HG03280 (cell line): ENCODE measurements at regions not wholly inside any gene's neighbourhood (a gene's known extent, or its start where the extent isn't known, plus 50 kb on each side); places are given as distances from the start of the nearest gene placed in this dataset.

Experiments used
- ATAC-seq: cut with Tn5 transposase; IDR thresholded peaks from one replicate; pipeline ENCODE4 v1.9.1; 2021; ENCODE audit warnings: mild to moderate bottlenecking, moderate library complexity; ENCODE audit not compliant: unreplicated experiment

DNA sequence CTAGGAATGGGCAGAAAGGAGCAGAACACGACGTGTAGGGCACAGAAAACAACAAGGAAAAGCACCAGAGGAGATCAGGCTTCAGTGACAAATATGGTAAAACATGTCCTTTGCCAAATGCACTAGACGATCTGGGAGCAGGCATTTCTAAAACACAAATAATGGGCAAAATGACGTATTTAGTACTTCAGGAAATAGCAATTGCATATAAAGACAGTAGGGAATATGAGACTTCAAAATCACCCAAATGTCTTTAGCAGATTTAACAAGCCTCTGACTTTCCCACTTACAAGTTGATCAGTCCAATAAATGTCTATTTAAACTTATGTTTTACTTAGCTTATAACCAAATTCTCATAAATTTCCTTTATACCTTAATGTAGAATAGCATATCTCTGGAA, 969.6 kb upstream of the C9orf72 start:
- no peak for ATAC-seq

DNA sequence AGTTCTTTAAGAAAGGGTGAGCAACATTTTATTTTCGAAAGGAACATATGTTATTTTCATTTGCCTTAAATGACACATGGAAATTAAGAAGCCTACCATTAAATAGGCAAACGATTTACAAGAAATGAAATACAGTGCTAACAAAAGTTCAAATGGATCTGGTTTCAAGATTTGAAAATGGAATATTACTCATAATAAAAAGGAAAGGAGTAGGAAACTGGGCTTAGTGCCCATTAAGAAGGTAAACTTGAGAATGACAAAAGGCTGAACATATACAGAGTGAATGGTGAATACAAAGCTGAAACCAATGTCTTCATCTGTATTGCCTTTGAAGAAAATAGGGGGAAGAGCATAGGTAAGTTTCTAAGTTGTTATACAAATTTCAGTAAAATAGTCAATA, 974.2 kb upstream of the C9orf72 start:
- ATAC-seq, result no peak

- ATAC-seq, result no peak
Measured at GRCh38 chr9:28563291-28563934, 990.1 kb upstream of the C9orf72 start.

GRCh38 chr9:28583832-28584231, 1010.6 kb upstream of the C9orf72 start:
- no peak for ATAC-seq

GRCh38 chr9:28584542-28584941, 1011.3 kb upstream of the C9orf72 start:
- ATAC-seq, result no peak

- ATAC-seq, result no peak
Measured at GRCh38 chr9:28587052-28587451, 1013.8 kb upstream of the C9orf72 start.

DNA sequence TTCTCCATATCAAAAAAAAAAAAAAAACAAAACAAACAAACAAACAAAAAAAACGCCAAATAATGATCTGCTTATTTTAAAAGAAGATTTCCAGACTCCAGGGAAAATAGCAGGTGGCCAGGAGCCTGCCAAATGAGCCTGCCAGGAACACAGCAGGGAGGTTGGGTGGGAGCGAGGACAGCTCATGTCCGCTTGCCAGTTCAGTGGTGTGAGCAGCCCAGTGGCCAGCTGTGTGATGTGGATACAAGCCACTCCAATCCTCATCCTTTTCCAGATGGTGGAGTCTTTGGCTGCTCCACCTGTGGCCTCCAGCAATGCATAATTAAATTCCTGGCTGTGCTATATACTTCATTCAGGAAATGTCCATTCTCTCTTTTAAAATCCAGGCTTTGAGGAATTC, 1025.1 kb upstream of the C9orf72 start:
- no peak for ATAC-seq

DNA sequence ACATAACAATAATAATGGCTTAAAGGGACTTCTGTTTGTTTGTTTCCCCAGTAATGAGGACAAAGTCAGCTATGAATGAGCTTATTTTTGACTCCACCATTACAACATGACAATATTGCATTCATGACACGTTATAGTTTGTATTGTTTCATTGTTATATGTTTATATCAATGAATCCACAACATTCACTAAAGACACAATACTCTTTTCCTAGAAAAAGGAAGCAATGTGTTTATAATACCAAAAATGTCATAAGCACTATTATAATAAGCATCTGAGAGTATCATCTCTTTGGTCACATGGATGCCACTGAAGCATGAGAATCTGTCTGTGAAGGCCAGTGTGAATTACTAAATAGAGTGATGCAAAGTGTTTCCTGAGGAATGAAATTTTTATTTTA, 1026.9 kb upstream of the C9orf72 start:
- no peak for ATAC-seq

DNA sequence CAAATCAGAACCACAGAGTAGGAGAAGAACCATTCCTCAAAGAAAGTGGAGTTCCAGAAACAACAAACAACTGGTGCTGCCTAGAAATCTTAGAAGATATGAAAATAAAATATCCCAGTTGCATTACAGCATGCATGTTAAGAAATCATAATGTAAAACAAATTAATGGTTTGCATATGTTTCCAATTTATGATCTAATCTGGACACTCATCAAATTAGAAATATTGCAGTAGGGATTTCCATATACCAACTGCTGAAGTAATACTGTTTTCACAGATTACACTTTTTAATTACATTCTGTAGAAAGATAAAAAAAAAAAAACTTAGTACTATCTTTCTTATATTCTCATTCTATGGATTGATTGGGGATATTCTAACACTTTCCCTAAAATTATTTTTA, 1034.6 kb upstream of the C9orf72 start:
- ATAC-seq, result no peak

DNA sequence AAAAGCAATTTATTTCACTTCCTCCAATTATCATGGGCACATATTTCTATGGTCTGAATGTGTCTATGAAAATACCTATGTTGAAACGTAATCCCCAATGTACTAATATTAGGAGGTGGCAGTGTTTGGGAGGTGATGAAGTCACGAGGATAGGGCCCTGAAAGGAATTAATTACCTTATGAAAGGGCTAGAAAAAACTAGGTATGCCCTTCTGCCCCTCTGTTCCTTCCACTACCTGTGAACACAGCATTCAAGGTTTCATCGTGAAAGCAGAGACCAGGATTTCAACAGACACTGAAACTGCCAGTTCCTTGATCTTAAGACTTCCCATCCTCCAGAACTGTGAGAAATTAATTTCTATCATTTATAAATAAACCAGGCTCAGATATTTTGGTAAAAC, 1037.1 kb upstream of the C9orf72 start:
- no peak for ATAC-seq

- ATAC-seq, result no peak
Measured at GRCh38 chr9:28616310-28616709, 1043.0 kb upstream of the C9orf72 start.

- no peak for ATAC-seq
Measured at GRCh38 chr9:28620011-28620410, 1046.7 kb upstream of the C9orf72 start.

DNA sequence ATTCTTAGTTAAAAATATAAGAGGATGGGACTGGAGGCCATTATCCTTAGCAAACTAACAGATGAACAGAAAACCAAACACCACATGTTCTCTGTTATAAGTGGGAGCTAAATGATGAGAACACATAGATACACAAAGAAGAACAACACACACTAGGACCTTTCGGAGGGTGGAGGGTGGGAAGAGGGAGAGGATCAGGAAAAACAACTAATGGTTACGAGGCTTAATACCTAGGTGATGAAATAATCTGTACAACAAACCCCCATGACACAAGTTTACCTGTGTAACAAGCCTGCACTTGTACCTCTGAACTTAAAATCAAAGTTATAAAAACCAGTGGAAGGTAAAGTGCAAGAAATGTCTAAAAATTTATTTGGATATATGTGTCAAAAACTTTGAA, 1047.4 kb upstream of the C9orf72 start:
- ATAC-seq, result no peak

DNA sequence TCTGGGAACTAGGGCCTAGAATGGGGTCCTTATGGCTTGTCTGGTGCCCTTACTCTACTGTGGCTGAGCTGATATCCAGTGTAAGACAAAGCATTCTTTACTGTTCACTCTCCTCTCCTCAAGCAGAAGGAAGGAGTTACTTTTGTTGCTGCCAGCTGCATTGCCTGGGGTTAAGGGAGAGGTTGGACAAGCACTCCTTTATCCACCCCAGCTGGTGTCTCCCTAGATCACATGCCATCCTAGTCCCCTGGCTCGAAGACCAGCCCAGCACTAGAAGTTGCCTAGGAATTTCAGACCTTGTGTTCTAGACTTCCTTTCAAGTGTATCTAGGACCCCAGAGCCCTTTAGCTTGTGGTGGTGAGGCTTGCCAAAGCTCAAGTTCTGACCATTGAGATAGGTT, 1051.5 kb upstream of the C9orf72 start:
- no peak for ATAC-seq

GRCh38 chr9:28628031-28628430, 1054.8 kb upstream of the C9orf72 start:
- no peak for ATAC-seq

GRCh38 chr9:28648723-28649122, 1075.4 kb upstream of the C9orf72 start:
- no peak for ATAC-seq

GRCh38 chr9:28650327-28650726, 1077.0 kb upstream of the C9orf72 start:
- no peak for ATAC-seq

GRCh38 chr9:28651050-28651722, 1077.9 kb upstream of the C9orf72 start:
- no peak for ATAC-seq

- ATAC-seq, result no peak
Measured at GRCh38 chr9:28653216-28653615, 1079.9 kb upstream of the C9orf72 start.

DNA sequence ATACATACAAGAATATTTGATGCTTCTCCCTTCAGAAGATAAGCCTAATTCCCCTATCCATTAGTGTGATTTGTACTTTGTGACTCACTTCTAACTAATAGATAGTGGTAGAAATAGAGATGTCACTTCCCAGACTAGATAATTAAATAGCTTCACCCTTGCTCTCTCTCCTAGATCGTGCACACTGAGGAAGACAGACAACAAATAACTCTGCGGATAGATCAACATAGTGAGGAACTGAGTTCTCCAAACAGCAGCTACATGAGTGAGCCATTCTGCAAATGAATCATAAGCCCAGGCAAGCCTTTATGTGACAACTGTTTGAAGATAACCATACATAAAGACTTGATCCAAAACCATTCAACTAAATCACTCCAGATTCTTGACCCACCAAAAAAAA, 1083.4 kb upstream of the C9orf72 start:
- ATAC-seq, result no peak

GRCh38 chr9:28661853-28662252, 1088.6 kb upstream of the C9orf72 start:
- ATAC-seq, result no peak

DNA sequence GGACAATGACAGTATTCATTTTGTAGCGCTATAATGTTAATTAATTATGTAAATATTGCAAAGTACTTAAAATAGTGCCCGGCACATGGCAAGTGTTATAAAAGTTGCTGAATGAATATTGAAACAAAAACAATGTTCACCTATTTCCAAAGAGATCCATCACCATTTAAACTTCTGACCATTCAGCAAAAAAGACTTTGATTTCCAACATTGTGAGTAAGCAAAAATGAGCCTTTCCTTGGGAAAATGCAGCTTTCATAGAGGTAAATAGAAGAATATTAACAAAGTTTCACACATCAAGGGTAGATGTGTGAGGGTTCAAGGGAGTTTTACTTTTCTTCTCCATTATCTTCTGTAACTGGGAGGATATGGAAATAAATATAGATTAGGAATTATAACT, 1089.4 kb upstream of the C9orf72 start:
- ATAC-seq, result no peak

- peak; percentile 64 for ATAC-seq
Measured at GRCh38 chr9:28668158-28668557, 1094.9 kb upstream of the C9orf72 start.
